ENCODE measurements at regions not wholly inside any gene's neighbourhood (a gene's known extent, or its start where the extent isn't known, plus 50 kb on each side); places are given as distances from the start of the nearest gene placed in this dataset.

DNA sequence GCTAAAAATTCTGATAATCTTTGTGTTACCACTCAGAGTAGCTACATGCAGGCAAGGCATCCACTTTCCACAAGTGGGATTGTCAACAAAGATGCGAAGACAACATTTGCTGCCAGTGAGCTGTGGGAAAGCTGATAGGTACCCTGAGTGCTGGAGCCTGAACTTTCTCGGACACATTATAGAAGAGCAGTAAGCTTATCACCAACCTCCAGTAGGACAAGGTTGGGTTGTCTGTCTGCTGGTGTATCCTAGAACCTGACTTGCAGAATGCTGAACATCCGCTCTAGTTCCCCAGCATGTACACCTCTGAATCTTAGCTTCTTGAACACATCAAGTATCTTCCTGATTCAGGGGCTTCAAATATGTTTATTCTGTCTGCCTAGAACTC is 103.8 kb upstream of the PPM1H start:
- TF ChIP-seq POLR2A (IDR thresholded peaks at IDR 0.05; ENCODE audit: low read depth, low read length) (no peak), BACH1 (IDR thresholded peaks at IDR 0.05; ENCODE audit: borderline replicate concordance) (no peak), TCF3 (IDR thresholded peaks at IDR 0.05; ENCODE audit: borderline replicate concordance, insufficient read depth, low read depth, low read length) (no peak), MTA2 (IDR thresholded peaks at IDR 0.05; ENCODE audit: low read depth) (no peak), ELK1 (IDR thresholded peaks at IDR 0.05; ENCODE audit: low read depth, low read length) (no peak)
